Ishikawa (cell line): ENCODE measurements at regions not wholly inside any gene's neighbourhood (a gene's known extent, or its start where the extent isn't known, plus 50 kb on each side); places are given as distances from the start of the nearest gene placed in this dataset.

Source experiments
- CEBPB ChIP-seq: IDR thresholded peaks from 2 replicates; pipeline ENCODE4 v1.6.1; 2012
- CREB1 ChIP-seq: IDR thresholded peaks from 2 replicates; pipeline ENCODE4 v1.6.1; 2012; ENCODE audit warnings: low read depth
- EGR1 ChIP-seq: IDR thresholded peaks from 2 replicates; pipeline ENCODE4 v1.6.1; 2012
- EP300 ChIP-seq: IDR thresholded peaks from 2 replicates; pipeline ENCODE4 v1.6.1; 2012; ENCODE audit warnings: borderline replicate concordance
- FOXM1 ChIP-seq: IDR thresholded peaks from 2 replicates; pipeline ENCODE4 v1.6.1; 2012; ENCODE audit warnings: low read depth, borderline replicate concordance
- MAX ChIP-seq: IDR thresholded peaks from 2 replicates; pipeline ENCODE4 v1.6.1; 2012
- NFIC ChIP-seq: IDR thresholded peaks from 2 replicates; pipeline ENCODE4 v1.6.1; 2012
- RAD21 ChIP-seq: IDR thresholded peaks from 2 replicates; pipeline ENCODE4 v1.6.1; 2012; ENCODE audit warnings: low read depth
- REST ChIP-seq: IDR thresholded peaks from 2 replicates; pipeline ENCODE4 v1.6.1; 2012; ENCODE audit warnings: low read depth, mild to moderate bottlenecking
- TAF1 ChIP-seq: IDR thresholded peaks from 2 replicates; pipeline ENCODE4 v1.6.1; 2012; ENCODE audit warnings: low read depth, mild to moderate bottlenecking
- TCF12 ChIP-seq: IDR thresholded peaks from 2 replicates; pipeline ENCODE4 v1.6.1; 2012; ENCODE audit warnings: low read depth
- TEAD4 ChIP-seq: IDR thresholded peaks from 2 replicates; pipeline ENCODE4 v1.6.1; 2012
- USF1 ChIP-seq: IDR thresholded peaks from 2 replicates; pipeline ENCODE4 v1.6.1; 2012
- YY1 ChIP-seq: IDR thresholded peaks from 2 replicates; pipeline ENCODE4 v1.6.1; 2012; ENCODE audit warnings: low read depth
- ZBTB7A ChIP-seq: IDR thresholded peaks from 2 replicates; pipeline ENCODE4 v1.6.1; 2012; ENCODE audit warnings: low read depth

- TF ChIP-seq CREB1 (no peak), EP300 (no peak), REST (no peak), USF1 (no peak), RAD21 (no peak), EGR1 (no peak), TEAD4 (no peak)
Observed at GRCh38 chr9:30201024-30201423, 2183.4 kb upstream of the ACO1 start.

GRCh38 chr9:30235068-30235467, 2149.4 kb upstream of the ACO1 start:
- no peak for TF ChIP-seq TEAD4
- no peak for TF ChIP-seq EGR1

- TF ChIP-seq TEAD4 (no peak), MAX (no peak), YY1 (no peak), CEBPB (no peak), FOXM1 (no peak), NFIC (no peak), REST (no peak), TCF12 (no peak), ZBTB7A (no peak), USF1 (no peak), CREB1 (no peak), RAD21 (no peak), TAF1 (no peak), EGR1 (no peak)
Observed at GRCh38 chr9:30235564-30235963, 2148.9 kb upstream of the ACO1 start.

GRCh38 chr9:30239878-30240277, 2144.6 kb upstream of the ACO1 start:
- TF ChIP-seq FOXM1 (no peak), EGR1 (no peak), CREB1 (no peak), MAX (no peak), ZBTB7A (no peak), TCF12 (no peak), REST (no peak), YY1 (no peak), TAF1 (no peak), RAD21 (no peak), NFIC (no peak), EP300 (no peak), CEBPB (no peak), USF1 (no peak), TEAD4 (no peak)

GRCh38 chr9:30243467-30243866, 2141.0 kb upstream of the ACO1 start:
- no peak for TF ChIP-seq EGR1
- no peak for TF ChIP-seq NFIC
- no peak for TF ChIP-seq CREB1
- TF ChIP-seq FOXM1 = no peak
- no peak for TF ChIP-seq REST
- no peak for TF ChIP-seq USF1
- TF ChIP-seq TCF12 = no peak
- no peak for TF ChIP-seq YY1
- no peak for TF ChIP-seq RAD21
- no peak for TF ChIP-seq MAX
- TF ChIP-seq TAF1 = no peak
- TF ChIP-seq CEBPB = no peak
